ENCODE measurements at regions not wholly inside any gene's neighbourhood (a gene's known extent, or its start where the extent isn't known, plus 50 kb on each side); places are given as distances from the start of the nearest gene placed in this dataset.

- H3K4me3 ChIP-seq (ENCODE audit: low read depth, low read length), result no peak overlapping the region
- no peak for DNase-seq (ENCODE audit: low read depth)
- no peak for TF ChIP-seq CTCF (conservative IDR thresholded peaks at IDR 0.05; ENCODE audit: low read depth, low read length)
These were observed 59.4 kb upstream of the GK2 start for GRCh38 chr4:79467246-79467932.

GRCh38 chr4:79466621-79467020, 58.6 kb upstream of the GK2 start:
- H3K4me3 ChIP-seq (ENCODE audit: low read depth, low read length), result no peak overlapping the region
- no peak for TF ChIP-seq CTCF (conservative IDR thresholded peaks at IDR 0.05; ENCODE audit: low read depth, low read length)
- DNase-seq (ENCODE audit: low read depth), result no peak
